A673 (cell line): ENCODE measurements at regions not wholly inside any gene's neighbourhood (a gene's known extent, or its start where the extent isn't known, plus 50 kb on each side); places are given as distances from the start of the nearest gene placed in this dataset.

ENCODE experiments used
- EZH2 ChIP-seq: fragments of 200-600 bp; sonication (generic); IDR thresholded peaks from 2 replicates; pipeline ENCODE4 v1.6.1; 2017; ENCODE audit warnings: borderline replicate concordance, low read depth, mild to moderate bottlenecking, mixed read lengths, antibody characterized with exemption, low read length; ENCODE audit not compliant: poor library complexity, severe bottlenecking
- TF ChIP-seq, protein P1 (sequence below): fragments of 300-800, 200-600 bp; sonication (generic); conservative IDR thresholded peaks from 2 replicates; pipeline ENCODE4 v1.5.1; 2017; ENCODE audit warnings: low read depth, mild to moderate bottlenecking, antibody characterized with exemption, low read length, moderate library complexity, mixed read lengths

GRCh38 chr4:71241501-71242288, 97.1 kb upstream of the SLC4A4 start:
- TF ChIP-seq, protein P1, sequence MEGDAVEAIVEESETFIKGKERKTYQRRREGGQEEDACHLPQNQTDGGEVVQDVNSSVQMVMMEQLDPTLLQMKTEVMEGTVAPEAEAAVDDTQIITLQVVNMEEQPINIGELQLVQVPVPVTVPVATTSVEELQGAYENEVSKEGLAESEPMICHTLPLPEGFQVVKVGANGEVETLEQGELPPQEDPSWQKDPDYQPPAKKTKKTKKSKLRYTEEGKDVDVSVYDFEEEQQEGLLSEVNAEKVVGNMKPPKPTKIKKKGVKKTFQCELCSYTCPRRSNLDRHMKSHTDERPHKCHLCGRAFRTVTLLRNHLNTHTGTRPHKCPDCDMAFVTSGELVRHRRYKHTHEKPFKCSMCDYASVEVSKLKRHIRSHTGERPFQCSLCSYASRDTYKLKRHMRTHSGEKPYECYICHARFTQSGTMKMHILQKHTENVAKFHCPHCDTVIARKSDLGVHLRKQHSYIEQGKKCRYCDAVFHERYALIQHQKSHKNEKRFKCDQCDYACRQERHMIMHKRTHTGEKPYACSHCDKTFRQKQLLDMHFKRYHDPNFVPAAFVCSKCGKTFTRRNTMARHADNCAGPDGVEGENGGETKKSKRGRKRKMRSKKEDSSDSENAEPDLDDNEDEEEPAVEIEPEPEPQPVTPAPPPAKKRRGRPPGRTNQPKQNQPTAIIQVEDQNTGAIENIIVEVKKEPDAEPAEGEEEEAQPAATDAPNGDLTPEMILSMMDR: no peak
- TF ChIP-seq EZH2: no peak
